Large intestine (tissue), 3 donors: ENCODE measurements at regions not wholly inside any gene's neighbourhood (a gene's known extent, or its start where the extent isn't known, plus 50 kb on each side); places are given as distances from the start of the nearest gene placed in this dataset.

Experiments used
- DNase-seq, 2 donors: peaks; one replicate each; pipeline versions ENCODE4 v3.0.0 to v3.0.0-alpha.2; 2013
- H3K27ac ChIP-seq: one replicate; pipeline ENCODE4 v1.5.1; 2013; ENCODE audit warnings: low read length
- H3K27me3 ChIP-seq: 2 replicates; pipeline ENCODE4 v1.6.1; 2013; ENCODE audit warnings: low read length; ENCODE audit not compliant: control insufficient read depth, insufficient read depth
- H3K36me3 ChIP-seq: 2 replicates; pipeline ENCODE4 v1.6.1; 2013; ENCODE audit warnings: low read length; ENCODE audit not compliant: control insufficient read depth, insufficient read depth
- H3K4me1 ChIP-seq: one replicate; pipeline ENCODE4 v1.6.1; 2013; ENCODE audit warnings: low read length; ENCODE audit not compliant: control insufficient read depth, insufficient read depth
- H3K4me3 ChIP-seq: one replicate; pipeline ENCODE4 v1.5.1; 2013; ENCODE audit warnings: low read length
- H3K9me3 ChIP-seq: one replicate; pipeline ENCODE4 v1.6.1; 2013; ENCODE audit warnings: mild to moderate bottlenecking, low read depth, low read length, moderate library complexity; ENCODE audit not compliant: control insufficient read depth
- WGBS: methylation state at CpG from one replicate; pipeline ENCODE4 v1.1.5; 2013; ENCODE audit warnings: low lambda C conversion rate; ENCODE audit not compliant: insufficient coverage; 5-methylcytosine and 5-hydroxymethylcytosine counted together

DNA sequence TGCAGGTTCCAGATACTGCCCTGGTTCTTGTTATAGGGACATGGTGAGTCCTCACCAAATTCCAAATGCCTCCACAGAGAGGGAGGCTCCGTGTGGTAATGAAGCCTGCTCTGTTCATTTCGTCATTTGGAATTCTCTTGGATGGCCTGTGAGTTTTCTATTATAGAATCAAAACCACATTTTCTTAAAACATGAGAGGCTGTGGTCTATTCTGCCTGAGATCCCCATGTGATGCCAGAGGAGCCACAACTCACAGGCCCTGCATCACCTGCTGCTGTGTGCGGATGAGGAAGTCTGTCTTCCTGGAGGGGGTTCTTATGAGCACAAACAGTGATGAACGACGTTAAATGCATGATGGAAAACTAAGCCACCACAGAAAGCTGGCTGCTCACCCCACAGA lies 264.4 kb downstream of the UQCRFS1 start:
- WGBS = 100% methylated on average over 1 of the region's 5 CpGs
- Histone ChIP-seq H3K27me3 (no peaks in the 10 kb centered on the region), H3K36me3 (no peaks in the 10 kb centered on the region), H3K4me1 (no peaks in the 10 kb centered on the region), H3K4me3 (no peak overlapping the region), H3K9me3 (no peaks in the 10 kb centered on the region), H3K27ac (no peak overlapping the region)
- DNase-seq = no peak

- Histone ChIP-seq H3K36me3 (no peaks in the 10 kb centered on the region), H3K9me3 (no peaks in the 10 kb centered on the region), H3K4me1 (no peaks in the 10 kb centered on the region), H3K27me3 (no peaks in the 10 kb centered on the region), H3K4me3 (no peak overlapping the region), H3K27ac (no peak overlapping the region)
- no peak for DNase-seq
- no CpG with 5 or more reads among the region's 13 CpGs for WGBS
Measured at GRCh38 chr19:28948026-28948425, 264.9 kb downstream of the UQCRFS1 start.

DNA sequence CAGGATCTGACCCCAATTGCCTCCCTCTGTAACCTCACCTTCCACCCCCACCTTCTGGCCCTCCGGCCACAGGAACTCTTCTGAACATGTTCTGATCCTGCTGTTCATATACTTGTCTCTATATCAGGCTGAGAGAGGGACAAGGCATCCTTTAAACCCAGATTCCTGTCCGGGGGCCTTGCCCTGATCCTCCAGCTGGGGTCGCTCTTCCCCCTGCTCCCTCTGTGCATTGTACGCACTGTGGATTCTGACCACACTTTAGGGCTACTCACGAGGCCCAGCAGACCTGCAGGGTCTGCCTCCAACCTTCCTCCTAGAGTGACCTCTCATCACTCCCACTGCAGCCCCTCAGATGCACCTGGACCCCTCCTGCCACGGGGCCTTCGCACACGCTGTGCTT lies 269.3 kb downstream of the UQCRFS1 start:
- Histone ChIP-seq H3K27me3 (no peaks in the 10 kb centered on the region), H3K9me3 (no peaks in the 10 kb centered on the region), H3K27ac (no peak overlapping the region), H3K36me3 (no peaks in the 10 kb centered on the region), H3K4me1 (no peaks in the 10 kb centered on the region), H3K4me3 (no peak overlapping the region)
- no CpG with 5 or more reads among the region's 8 CpGs for WGBS
- no peak for DNase-seq

DNA sequence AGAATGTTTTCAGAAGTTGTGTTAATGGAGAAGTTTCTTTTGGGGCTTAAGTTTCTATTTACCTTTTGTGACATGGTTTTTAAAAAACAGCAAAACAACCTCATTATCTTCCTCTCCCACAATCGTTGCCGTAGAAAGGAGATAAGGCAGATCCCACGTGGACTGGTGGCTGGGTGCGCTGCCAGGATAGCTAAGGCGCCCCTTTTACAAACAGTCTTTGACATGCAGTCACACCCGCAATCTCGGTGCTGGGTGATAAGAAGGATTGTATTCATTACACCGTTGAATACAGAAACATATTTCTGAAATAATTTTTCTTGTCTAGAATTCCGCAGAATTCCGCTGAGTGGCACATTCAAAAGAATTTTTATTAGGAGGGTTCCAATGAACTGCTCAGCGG lies 271.1 kb downstream of the UQCRFS1 start:
- Histone ChIP-seq H3K27ac (no peak overlapping the region), H3K4me3 (no peak overlapping the region), H3K27me3 (no peaks in the 10 kb centered on the region), H3K4me1 (no peaks in the 10 kb centered on the region), H3K36me3 (no peaks in the 10 kb centered on the region), H3K9me3 (no peaks in the 10 kb centered on the region)
- 17% methylated on average over 1 of the region's 11 CpGs for WGBS
- DNase-seq = no peak

GRCh38 chr19:28940751-28941500 lies 272.0 kb downstream of the UQCRFS1 start:
- DNase-seq = no peak
- Histone ChIP-seq H3K27ac (no peak overlapping the region), H3K4me3 (no peak overlapping the region), H3K27me3 (no peaks in the 10 kb centered on the region), H3K9me3 (no peaks in the 10 kb centered on the region), H3K36me3 (no peaks in the 10 kb centered on the region), H3K4me1 (no peaks in the 10 kb centered on the region)
- no CpG with 5 or more reads among the region's 7 CpGs for WGBS

GRCh38 chr19:28939236-28939635 lies 273.7 kb downstream of the UQCRFS1 start:
- Histone ChIP-seq H3K27ac (no peak overlapping the region), H3K4me1 (no peaks in the 10 kb centered on the region), H3K4me3 (no peak overlapping the region), H3K36me3 (no peaks in the 10 kb centered on the region), H3K27me3 (no peaks in the 10 kb centered on the region), H3K9me3 (no peaks in the 10 kb centered on the region)
- no peak for DNase-seq

DNA sequence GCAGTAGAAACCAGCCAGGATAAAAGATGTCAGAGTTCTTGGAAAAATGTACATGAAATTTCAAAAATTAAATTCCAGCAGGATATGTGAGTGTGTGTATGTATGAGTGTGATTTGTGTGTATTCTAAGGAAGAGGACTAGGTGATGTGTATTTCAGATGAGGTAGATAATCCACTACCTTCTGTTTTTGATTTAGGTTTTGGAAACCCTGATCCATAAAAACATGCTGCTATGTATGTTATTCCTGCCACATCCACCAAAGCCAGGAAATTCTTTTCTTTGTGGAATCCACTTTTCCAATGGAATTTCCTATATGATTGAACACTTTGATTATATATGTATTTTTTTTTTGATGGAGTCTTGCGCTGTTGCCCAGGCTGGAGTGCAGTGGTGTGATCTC lies 276.9 kb downstream of the UQCRFS1 start:
- WGBS = no CpG with 5 or more reads among the region's 1 CpG
- Histone ChIP-seq H3K27ac (no peak overlapping the region), H3K4me3 (no peak overlapping the region)

DNA sequence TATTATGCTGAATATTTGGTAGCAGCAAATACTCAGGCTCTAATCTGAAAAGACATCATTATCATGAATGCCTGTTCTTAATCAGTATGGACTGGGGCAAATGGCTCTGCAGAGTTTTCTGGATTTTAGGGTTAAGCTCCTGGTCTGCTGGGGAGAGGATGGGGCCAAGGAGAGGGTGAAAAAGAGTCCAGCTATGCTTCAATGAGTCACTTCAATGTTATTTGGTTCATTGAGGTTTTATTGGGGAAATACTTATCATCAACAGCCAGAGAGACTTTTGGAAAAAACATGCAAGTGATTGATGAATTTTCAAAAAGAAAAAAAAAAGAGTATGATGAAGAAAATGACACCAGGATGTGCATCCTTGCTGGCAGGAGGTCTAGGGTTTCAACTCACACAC lies 278.3 kb downstream of the UQCRFS1 start:
- Histone ChIP-seq H3K4me3 (no peak overlapping the region), H3K4me1 (no peaks in the 10 kb centered on the region), H3K27me3 (no peaks in the 10 kb centered on the region), H3K36me3 (no peaks in the 10 kb centered on the region), H3K9me3 (no peaks in the 10 kb centered on the region), H3K27ac (no peak overlapping the region)
- DNase-seq = no peak

More for the DNA sequence above, 276.9 kb downstream of the UQCRFS1 start:
- Histone ChIP-seq H3K36me3 (no peaks in the 10 kb centered on the region), H3K4me1 (no peaks in the 10 kb centered on the region), H3K27me3 (no peaks in the 10 kb centered on the region), H3K9me3 (no peaks in the 10 kb centered on the region)
- DNase-seq = no peak

- Histone ChIP-seq H3K4me1 (no peaks in the 10 kb centered on the region), H3K9me3 (no peaks in the 10 kb centered on the region), H3K36me3 (no peaks in the 10 kb centered on the region), H3K4me3 (no peak overlapping the region), H3K27me3 (no peaks in the 10 kb centered on the region), H3K27ac (no peak overlapping the region)
- WGBS = no CpG with 5 or more reads among the region's 4 CpGs
- no peak for DNase-seq
Measured at GRCh38 chr19:28933039-28933438, 279.9 kb downstream of the UQCRFS1 start.

DNA sequence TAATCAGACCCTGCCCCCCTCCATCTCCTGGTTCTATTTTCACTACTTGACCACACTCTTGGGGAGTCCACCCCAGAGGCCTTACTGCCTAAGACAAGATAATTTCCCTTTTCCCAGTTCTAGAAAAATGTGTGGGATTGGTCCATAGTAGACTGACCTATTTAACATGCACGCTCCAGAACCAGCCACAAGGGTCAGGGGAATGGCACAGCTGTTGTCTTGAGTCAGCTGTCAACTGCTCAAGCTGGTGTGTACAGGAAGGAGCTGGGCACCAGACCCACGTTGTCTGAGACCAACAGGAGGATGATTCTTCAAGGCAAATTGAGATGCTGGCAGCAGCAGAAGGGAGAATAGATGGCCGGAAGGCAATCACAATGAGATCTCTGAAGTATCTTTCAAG lies 280.5 kb downstream of the UQCRFS1 start:
- no peaks in the 10 kb centered on the region for H3K27me3 ChIP-seq
- no peak for DNase-seq
- H3K36me3 ChIP-seq = no peaks in the 10 kb centered on the region
- no CpG with 5 or more reads among the region's 3 CpGs for WGBS
- no peak overlapping the region for H3K27ac ChIP-seq
- H3K4me1 ChIP-seq = no peaks in the 10 kb centered on the region
- H3K4me3 ChIP-seq = no peak overlapping the region
- H3K9me3 ChIP-seq = no peaks in the 10 kb centered on the region

DNA sequence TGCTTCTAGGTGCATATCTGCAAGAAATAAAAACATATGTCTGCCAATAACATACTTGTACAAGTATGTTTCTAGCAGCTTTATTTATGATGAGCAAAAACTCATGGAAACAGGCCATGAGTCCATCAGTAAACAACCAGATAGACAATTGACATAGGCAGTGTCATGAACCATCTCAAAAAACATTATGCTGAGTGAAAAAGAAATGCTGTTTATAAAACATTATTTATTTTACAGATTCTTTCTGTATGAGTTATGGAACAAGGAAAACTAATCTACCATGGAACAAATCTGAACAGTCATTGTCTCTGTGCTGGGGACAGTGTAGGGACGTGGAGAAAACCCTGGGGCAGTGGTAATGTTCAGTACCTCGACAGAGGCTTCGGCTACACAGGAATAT lies 283.9 kb downstream of the UQCRFS1 start:
- no peaks in the 10 kb centered on the region for H3K27me3 ChIP-seq
- no peak overlapping the region for H3K27ac ChIP-seq
- 83% methylated on average over 2 of the region's 3 CpGs for WGBS
- H3K4me1 ChIP-seq = no peaks in the 10 kb centered on the region
- H3K36me3 ChIP-seq = no peaks in the 10 kb centered on the region
- H3K4me3 ChIP-seq = no peak overlapping the region
- no peaks in the 10 kb centered on the region for H3K9me3 ChIP-seq
- DNase-seq = no peak
